Body of pancreas (tissue), 4 donors: ENCODE measurements at regions not wholly inside any gene's neighbourhood (a gene's known extent, or its start where the extent isn't known, plus 50 kb on each side); places are given as distances from the start of the nearest gene placed in this dataset.
"Not testable (repeated sequence)": the region's sequence is repeated elsewhere in the genome, so short reads cannot be mapped to it uniquely, and the experiment has no call there.

Experiments used
- CTCF ChIP-seq, 7 experiments: fragments of 450-650 bp in 4 of 7; fragments of 200-600 bp in 3 of 7; sonication (generic) in 3 of 7; IDR thresholded peaks; one replicate each; pipeline ENCODE4 v1.5.1; 2016 to 2019; ENCODE audit warnings: antibody characterized with exemption in 7 of 7
- POLR2A ChIP-seq, 3 donors: fragments of 450-650 bp; IDR thresholded peaks; one replicate each; pipeline ENCODE4 v1.6.1; 2016; ENCODE audit warnings: antibody characterized with exemption in 3 of 3, mild to moderate bottlenecking in 2 of 3

GRCh38 chr1:219839595-219839994, 88.8 kb downstream of the SLC30A10 start:
- not testable (repeated sequence) for TF ChIP-seq CTCF, POLR2A (IDR thresholded peaks at IDR 0.05)
